H9 (cell line): ENCODE measurements at regions not wholly inside any gene's neighbourhood (a gene's known extent, or its start where the extent isn't known, plus 50 kb on each side); places are given as distances from the start of the nearest gene placed in this dataset.

Source experiments
- DNase-seq: peaks from one replicate; pipeline ENCODE4 v3.0.0-alpha.2; 2017
- H2AFZ ChIP-seq: one replicate; pipeline ENCODE4 v1.6.1; 2013; ENCODE audit warnings: mild to moderate bottlenecking, low read length, control low read depth, moderate library complexity
- H2AK5ac ChIP-seq: 2 replicates; pipeline ENCODE4 v1.6.1; 2013; ENCODE audit warnings: low read length, control low read depth, mixed read lengths; ENCODE audit not compliant: insufficient read length
- H2BK120ac ChIP-seq: one replicate; pipeline ENCODE4 v1.6.1; 2013; ENCODE audit warnings: low read depth, mild to moderate bottlenecking, low read length, control low read depth, inconsistent platforms; ENCODE audit not compliant: poor library complexity, severe bottlenecking
- H2BK12ac ChIP-seq: 2 replicates; pipeline ENCODE4 v1.6.1; 2013; ENCODE audit warnings: low read length, control low read depth, mixed read lengths, low read depth; ENCODE audit not compliant: insufficient read length
- H2BK15ac ChIP-seq: 2 replicates; pipeline ENCODE4 v1.6.1; 2013; ENCODE audit warnings: low read depth, low read length, control low read depth
- H2BK20ac ChIP-seq: one replicate; pipeline ENCODE4 v1.6.1; 2013; ENCODE audit warnings: low read depth, mild to moderate bottlenecking, low read length, control low read depth, inconsistent platforms; ENCODE audit not compliant: poor library complexity, severe bottlenecking
- H2BK5ac ChIP-seq: 2 replicates; pipeline ENCODE4 v1.6.1; 2013; ENCODE audit warnings: low read length, control low read depth, mixed read lengths; ENCODE audit not compliant: insufficient read length
- H3K14ac ChIP-seq: 2 replicates; pipeline ENCODE4 v1.6.1; 2013; ENCODE audit warnings: low read length, control low read depth; ENCODE audit not compliant: insufficient read depth
- H3K18ac ChIP-seq: 2 replicates; pipeline ENCODE4 v1.6.1; 2013; ENCODE audit warnings: low read depth, mild to moderate bottlenecking, mixed read lengths, low read length, control low read depth; ENCODE audit not compliant: insufficient read length
- H3K23ac ChIP-seq: 2 replicates; pipeline ENCODE4 v1.6.1; 2013; ENCODE audit warnings: low read length, control low read depth, mixed read lengths, low read depth; ENCODE audit not compliant: insufficient read length
- H3K23me2 ChIP-seq: 2 replicates; pipeline ENCODE4 v1.6.1; 2013; ENCODE audit warnings: low read depth, mild to moderate bottlenecking, mixed read lengths, low read length, control low read depth; ENCODE audit not compliant: insufficient read length, poor library complexity, severe bottlenecking
- H3K27ac ChIP-seq: 2 replicates; pipeline ENCODE4 v1.5.1; 2013; ENCODE audit warnings: low read length, control low read depth, mixed read lengths, low read depth; ENCODE audit not compliant: insufficient read length
- H3K27me3 ChIP-seq: 2 replicates; pipeline ENCODE4 v1.6.1; 2013; ENCODE audit warnings: low read length, control low read depth, inconsistent platforms; ENCODE audit not compliant: insufficient read depth
- H3K4ac ChIP-seq: 2 replicates; pipeline ENCODE4 v1.6.1; 2013; ENCODE audit warnings: low read depth, mild to moderate bottlenecking, control low read depth, inconsistent platforms, low read length, moderate library complexity
- H3K4me1 ChIP-seq: 2 replicates; pipeline ENCODE4 v1.6.1; 2013; ENCODE audit warnings: low read length, control low read depth, inconsistent platforms; ENCODE audit not compliant: insufficient read depth
- H3K4me2 ChIP-seq: 2 replicates; pipeline ENCODE4 v1.6.1; 2013; ENCODE audit warnings: low read length, control low read depth, mixed read lengths; ENCODE audit not compliant: insufficient read length, insufficient read depth
- H3K56ac ChIP-seq: 2 replicates; pipeline ENCODE4 v1.6.1; 2013; ENCODE audit warnings: low read depth, mild to moderate bottlenecking, mixed read lengths, low read length, control low read depth; ENCODE audit not compliant: insufficient read length
- H3K79me1 ChIP-seq: 2 replicates; pipeline ENCODE4 v1.6.1; 2013; ENCODE audit warnings: low read depth, mild to moderate bottlenecking, moderate library complexity, low read length, control low read depth, inconsistent platforms; ENCODE audit not compliant: insufficient read depth, poor library complexity, severe bottlenecking
- H3K79me2 ChIP-seq: 2 replicates; pipeline ENCODE4 v1.6.1; 2013; ENCODE audit warnings: low read length, control low read depth, inconsistent platforms; ENCODE audit not compliant: insufficient read depth
- H3K9ac ChIP-seq: 2 replicates; pipeline ENCODE4 v1.6.1; 2013; ENCODE audit warnings: low read length, control low read depth, mixed read lengths; ENCODE audit not compliant: insufficient read length; ENCODE audit errors: extremely low read depth
- H3K9me3 ChIP-seq: one replicate; pipeline ENCODE4 v1.6.1; 2013; ENCODE audit warnings: low read depth, low read length, inconsistent platforms; ENCODE audit not compliant: control insufficient read depth
- H3T11ph ChIP-seq: one replicate; pipeline ENCODE4 v1.6.1; 2013; ENCODE audit warnings: mild to moderate bottlenecking, low read length, control low read depth, inconsistent platforms
- H4K20me1 ChIP-seq: one replicate; pipeline ENCODE4 v1.6.1; 2013; ENCODE audit not compliant: control insufficient read depth, insufficient read length, insufficient read depth
- H4K5ac ChIP-seq: 2 replicates; pipeline ENCODE4 v1.6.1; 2013; ENCODE audit warnings: low read depth, mild to moderate bottlenecking, mixed read lengths, low read length, control low read depth; ENCODE audit not compliant: insufficient read length
- H4K8ac ChIP-seq: replicated peaks from 2 replicates; pipeline ENCODE4 v1.6.1; 2013; ENCODE audit warnings: low read length, control low read depth, mixed read lengths, low read depth; ENCODE audit not compliant: insufficient read length
- H4K91ac ChIP-seq: 2 replicates; pipeline ENCODE4 v1.6.1; 2013; ENCODE audit warnings: low read depth, mild to moderate bottlenecking, moderate library complexity, mixed read lengths, low read length, control low read depth; ENCODE audit not compliant: insufficient read length
- H3K27ac Mint-ChIP-seq, 3 experiments: 2 replicates in 2 of 3; 3 replicates in 1 of 3; pipeline ENCODE4 v1.8.0; 2020 to 2021; ENCODE audit warnings: mixed read lengths in 3 of 3, mild to moderate bottlenecking in 1 of 3, moderate library complexity in 1 of 3
- H3K27me3 Mint-ChIP-seq: 2 replicates; pipeline ENCODE4 v1.8.0; 2021; ENCODE audit warnings: low read depth, mild to moderate bottlenecking, moderate library complexity, mixed read lengths
- H3K36me3 Mint-ChIP-seq, 3 experiments: 2 replicates in 2 of 3; 3 replicates in 1 of 3; pipeline ENCODE4 v1.8.0; 2020 to 2021; ENCODE audit warnings: low read depth in 3 of 3, mixed read lengths in 3 of 3; ENCODE audit not compliant: insufficient read depth in 1 of 3
- H3K4me1 Mint-ChIP-seq, 2 experiments: 2 replicates each; pipeline ENCODE4 v1.8.0; 2020; ENCODE audit warnings: mixed read lengths in 2 of 2
- H3K4me3 Mint-ChIP-seq, 2 experiments: 2 replicates in 1 of 2; 3 replicates in 1 of 2; pipeline ENCODE4 v1.8.0; 2020 to 2021; ENCODE audit warnings: mild to moderate bottlenecking in 2 of 2, mixed read lengths in 2 of 2, moderate library complexity in 1 of 2
- H3K9me3 Mint-ChIP-seq, 2 experiments: 2 replicates in 1 of 2; 3 replicates in 1 of 2; pipeline ENCODE4 v1.8.0; 2020; ENCODE audit warnings: mild to moderate bottlenecking in 2 of 2, mixed read lengths in 2 of 2, moderate library complexity in 1 of 2
- WGBS: extraction: QIAGEN DNeasy Blood & Tissue Kit; methylation state at CpG from one replicate; pipeline ENCODE4 v1.1.7; 2013; ENCODE audit warnings: missing lambda C conversion rate, low lambda C conversion rate, mixed read lengths; ENCODE audit not compliant: insufficient read length; ENCODE audit errors: extremely low coverage; 5-methylcytosine and 5-hydroxymethylcytosine counted together
- TF ChIP-seq, protein P1 (sequence below): fragments of 200-600 bp; sonication (generic); conservative IDR thresholded peaks from 3 replicates; pipeline ENCODE4 v1.8.0; 2021; ENCODE audit warnings: antibody characterized with exemption, mild to moderate bottlenecking

DNA sequence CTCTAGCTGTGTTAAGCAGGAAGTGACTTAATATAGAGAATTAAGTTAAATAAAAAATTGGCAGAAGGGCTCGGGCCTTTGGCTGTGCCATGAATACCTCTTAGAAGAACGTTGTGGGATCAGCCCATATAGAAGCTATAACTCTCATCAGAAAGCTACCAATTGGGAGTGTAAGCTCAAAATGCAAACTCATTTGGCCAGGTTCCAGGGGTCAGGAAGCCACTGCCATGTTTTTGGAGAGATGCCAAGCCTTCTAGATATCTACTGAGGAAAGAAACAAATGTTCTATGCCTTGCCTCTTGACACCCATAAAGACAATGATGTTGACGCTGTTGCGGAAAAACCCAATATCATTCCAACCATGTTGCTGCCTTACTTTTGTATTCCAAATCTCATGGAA lies 475.2 kb upstream of the TGFBR2 start:
- H3K79me2 ChIP-seq: no peaks in the 10 kb centered on the region

More for the DNA sequence above, 475.2 kb upstream of the TGFBR2 start:
- Histone ChIP-seq H3K18ac (no peak overlapping the region), H3K9ac (no peak overlapping the region), H3K23me2 (no peaks in the 10 kb centered on the region), H3K56ac (no peak overlapping the region), H3K27me3 (no peaks in the 10 kb centered on the region), H3K4me1 (no peaks in the 10 kb centered on the region), H2AFZ (no peak overlapping the region), H4K8ac (no peak overlapping the region), H2BK20ac (no peak overlapping the region), H3K23ac (no peak overlapping the region), H3K4ac (no peak overlapping the region), H2BK120ac (no peak overlapping the region), H2BK15ac (no peak overlapping the region), H3T11ph (no peak overlapping the region), H3K4me2 (no peak overlapping the region), H2BK5ac (no peak overlapping the region), H2AK5ac (no peak overlapping the region), H4K5ac (no peak overlapping the region), H4K91ac (no peak overlapping the region), H3K79me1 (no peaks in the 10 kb centered on the region), H3K9me3 (no peaks in the 10 kb centered on the region), H2BK12ac (no peak overlapping the region), H3K14ac (no peak overlapping the region), H3K27ac (no peak overlapping the region), H4K20me1 (no peaks in the 10 kb centered on the region)
- H3K27ac Mint-ChIP-seq: no peak overlapping the region
- H3K36me3 Mint-ChIP-seq: peaks cover 0 to 15% (median 2%) of the 10 kb centered on the region in 3 experiments; a peak in 4 of 7 replicates
- peaks cover 3% of the 10 kb centered on the region; the same call in 1 of the 2 replicates for H3K27me3 Mint-ChIP-seq
- no peak for DNase-seq
- TF ChIP-seq, protein P1, sequence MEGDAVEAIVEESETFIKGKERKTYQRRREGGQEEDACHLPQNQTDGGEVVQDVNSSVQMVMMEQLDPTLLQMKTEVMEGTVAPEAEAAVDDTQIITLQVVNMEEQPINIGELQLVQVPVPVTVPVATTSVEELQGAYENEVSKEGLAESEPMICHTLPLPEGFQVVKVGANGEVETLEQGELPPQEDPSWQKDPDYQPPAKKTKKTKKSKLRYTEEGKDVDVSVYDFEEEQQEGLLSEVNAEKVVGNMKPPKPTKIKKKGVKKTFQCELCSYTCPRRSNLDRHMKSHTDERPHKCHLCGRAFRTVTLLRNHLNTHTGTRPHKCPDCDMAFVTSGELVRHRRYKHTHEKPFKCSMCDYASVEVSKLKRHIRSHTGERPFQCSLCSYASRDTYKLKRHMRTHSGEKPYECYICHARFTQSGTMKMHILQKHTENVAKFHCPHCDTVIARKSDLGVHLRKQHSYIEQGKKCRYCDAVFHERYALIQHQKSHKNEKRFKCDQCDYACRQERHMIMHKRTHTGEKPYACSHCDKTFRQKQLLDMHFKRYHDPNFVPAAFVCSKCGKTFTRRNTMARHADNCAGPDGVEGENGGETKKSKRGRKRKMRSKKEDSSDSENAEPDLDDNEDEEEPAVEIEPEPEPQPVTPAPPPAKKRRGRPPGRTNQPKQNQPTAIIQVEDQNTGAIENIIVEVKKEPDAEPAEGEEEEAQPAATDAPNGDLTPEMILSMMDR: no peak
- H3K4me3 Mint-ChIP-seq: no peak overlapping the region
- peaks cover 6 to 12% of the 10 kb centered on the region in 2 experiments for H3K9me3 Mint-ChIP-seq
- no CpG with 5 or more reads among the region's 4 CpGs for WGBS
- H3K4me1 Mint-ChIP-seq: no peaks in the 10 kb centered on the region
